GM18861 (cell line): ENCODE measurements at regions not wholly inside any gene's neighbourhood (a gene's known extent, or its start where the extent isn't known, plus 50 kb on each side); places are given as distances from the start of the nearest gene placed in this dataset.
A peak's percentile ranks its signal among the peaks of the same experiment; 100 is the strongest.

ENCODE experiments used
- ATAC-seq: cut with Tn5 transposase; IDR thresholded peaks from one replicate; pipeline ENCODE4 v1.9.1; 2021; ENCODE audit not compliant: unreplicated experiment

DNA sequence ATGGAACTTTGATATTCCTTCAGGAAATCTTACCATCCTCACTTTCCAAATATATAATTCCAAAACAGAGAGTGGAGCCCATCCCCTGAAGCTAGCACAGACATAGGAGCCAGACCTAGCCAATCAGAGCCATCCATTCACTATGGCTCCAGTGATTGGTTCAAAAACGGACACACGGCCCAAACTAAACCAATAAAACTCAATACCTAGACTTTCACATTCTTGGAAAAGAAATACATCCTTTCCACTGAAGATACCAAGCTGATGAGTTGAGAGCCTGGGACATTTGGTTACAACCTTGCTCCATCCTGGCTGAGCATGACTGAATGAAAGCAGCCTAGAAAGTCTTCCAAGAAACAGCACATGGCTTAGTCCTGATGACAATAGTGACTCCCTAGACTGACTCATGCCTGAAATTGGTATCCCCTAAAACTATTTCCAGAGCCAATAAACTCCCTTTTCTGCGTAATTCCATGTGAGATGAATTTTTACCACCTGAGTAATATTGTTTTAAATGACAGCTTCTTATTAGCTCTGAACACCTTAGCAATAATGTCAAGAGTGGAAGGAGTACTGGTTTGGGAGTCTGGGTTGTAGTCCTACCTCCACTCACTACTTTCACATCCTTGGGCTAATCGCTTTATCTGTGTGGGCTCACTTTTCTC lies 189.6 kb upstream of the LNX1 start:
- ATAC-seq, result no peak

DNA sequence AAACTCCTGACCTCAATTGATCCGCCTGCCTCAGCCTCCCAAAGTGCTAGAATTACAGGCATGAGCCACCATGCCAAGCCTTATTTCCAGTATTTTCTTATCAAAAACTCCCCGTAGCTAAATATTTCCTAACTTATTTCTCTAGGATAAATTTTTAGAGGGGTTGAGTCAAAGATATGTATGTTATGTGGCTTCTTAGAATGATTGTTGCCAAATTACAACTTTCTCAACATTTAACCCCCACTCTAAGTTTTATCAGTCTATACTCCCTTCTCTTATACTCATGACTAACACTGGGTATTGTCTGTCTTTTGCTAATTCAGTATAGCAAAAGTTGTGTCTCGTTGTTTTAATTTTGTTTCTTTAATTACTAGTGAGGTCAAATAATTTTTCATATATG lies 187.7 kb upstream of the LNX1 start:
- no peak for ATAC-seq

DNA sequence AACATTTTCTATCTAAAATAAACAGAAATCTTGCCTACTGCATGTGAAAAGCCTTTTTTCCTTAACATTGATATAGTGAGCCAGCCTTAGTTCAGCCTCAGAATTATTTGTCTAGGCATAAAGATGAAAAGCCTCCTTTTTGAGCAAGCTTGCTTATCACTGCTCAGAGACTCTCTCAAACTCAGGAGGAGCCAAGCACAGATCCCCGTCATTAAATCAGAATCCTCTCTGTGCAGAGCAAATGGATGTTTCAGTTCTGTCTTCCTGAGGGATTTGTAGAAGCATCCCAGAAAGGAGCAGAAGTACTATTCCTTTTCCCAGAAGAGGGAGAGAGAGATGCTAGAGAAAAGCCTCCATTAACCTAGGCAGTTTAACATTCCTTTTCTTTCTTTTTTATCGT lies 186.9 kb upstream of the LNX1 start:
- no peak for ATAC-seq

DNA sequence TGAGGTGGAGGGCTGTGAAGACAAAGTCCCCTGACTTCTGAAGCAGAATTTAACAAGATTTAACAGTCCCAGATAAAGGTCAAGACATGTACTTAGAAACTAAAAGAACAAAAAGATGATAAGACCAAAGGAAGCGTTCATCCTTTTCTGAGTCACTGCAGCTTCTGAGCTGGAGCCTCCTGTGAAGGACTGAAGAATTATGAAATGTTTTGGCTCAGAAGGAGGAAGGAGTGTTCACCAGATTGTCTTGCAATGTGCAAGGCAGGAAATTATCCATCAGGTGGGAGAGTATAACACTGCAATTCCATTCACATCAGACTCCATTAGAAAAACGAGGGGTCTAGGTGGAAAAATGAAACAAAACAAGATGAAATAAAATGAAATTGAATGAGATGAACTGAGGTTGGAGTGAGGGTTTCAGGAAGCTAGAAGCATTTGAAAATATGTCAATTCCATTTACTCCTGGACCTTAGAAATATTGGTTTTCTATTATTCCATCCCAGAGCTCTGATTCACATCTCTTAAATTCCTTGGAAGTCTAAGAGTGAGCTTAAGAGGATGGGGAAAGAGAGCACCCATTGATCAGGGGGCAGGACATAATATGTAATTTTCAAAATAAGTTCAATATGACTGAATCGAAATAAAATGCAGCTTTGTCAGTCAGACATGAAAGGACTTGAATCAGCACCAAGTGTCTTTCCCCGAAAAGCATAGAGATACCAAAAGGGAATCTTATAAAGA lies 186.1 kb upstream of the LNX1 start:
- ATAC-seq, result no peak

DNA sequence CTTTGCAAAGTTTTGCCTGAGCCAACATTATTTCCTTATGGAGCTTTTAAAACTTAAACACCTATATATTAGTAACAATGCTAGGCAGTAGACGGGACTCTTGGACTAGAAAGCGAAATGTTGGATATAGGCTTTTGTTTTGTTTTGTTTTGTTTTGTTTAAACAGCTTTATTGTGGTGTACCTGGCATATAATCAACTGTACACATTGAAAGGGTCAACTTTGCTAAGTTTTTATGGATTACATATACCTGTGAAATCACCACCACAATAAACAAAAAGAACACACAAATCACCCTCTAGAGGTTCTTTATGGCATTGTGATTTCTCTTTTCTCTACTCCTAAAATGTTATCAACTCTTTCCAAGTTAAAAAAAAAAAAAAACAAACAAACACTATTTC lies 184.9 kb upstream of the LNX1 start:
- no peak for ATAC-seq

DNA sequence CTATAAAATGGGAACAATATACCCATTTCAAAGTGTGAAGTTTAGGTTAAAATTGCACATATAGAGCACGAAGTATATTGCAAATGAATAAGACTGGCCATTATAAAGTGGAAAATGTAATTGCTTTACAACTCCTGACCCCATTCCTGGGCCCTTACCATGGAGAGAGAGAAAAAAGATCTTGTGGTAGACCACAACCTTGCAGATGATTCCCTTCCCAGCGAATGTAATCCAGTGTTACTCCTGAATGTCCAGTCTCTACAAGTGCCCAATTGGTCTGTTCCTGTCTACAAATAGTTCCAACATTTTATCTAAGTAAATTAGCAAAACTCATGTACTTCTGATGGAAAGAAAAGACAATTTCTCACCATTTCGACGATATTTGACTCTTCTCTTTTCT lies 184.1 kb upstream of the LNX1 start:
- ATAC-seq, result no peak

DNA sequence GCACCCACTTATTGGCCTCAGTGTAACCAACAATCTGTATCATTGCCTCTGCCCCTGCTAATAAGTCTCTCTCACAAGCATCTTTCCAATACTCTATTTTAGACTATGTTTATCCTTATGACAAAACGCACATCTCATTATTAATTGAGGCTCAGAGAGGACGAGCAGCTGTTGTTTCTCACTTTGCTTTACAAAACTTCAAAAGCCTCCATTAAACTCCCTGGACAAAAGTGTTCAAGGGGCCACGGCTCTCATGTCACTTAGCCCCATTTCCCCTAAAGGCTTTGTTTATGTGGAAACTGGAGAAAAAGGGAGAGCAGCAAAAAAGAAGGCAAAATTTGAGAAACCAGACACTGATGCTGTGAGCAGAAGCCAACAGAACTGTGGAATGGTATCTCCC lies 180.0 kb upstream of the LNX1 start:
- ATAC-seq, result no peak

DNA sequence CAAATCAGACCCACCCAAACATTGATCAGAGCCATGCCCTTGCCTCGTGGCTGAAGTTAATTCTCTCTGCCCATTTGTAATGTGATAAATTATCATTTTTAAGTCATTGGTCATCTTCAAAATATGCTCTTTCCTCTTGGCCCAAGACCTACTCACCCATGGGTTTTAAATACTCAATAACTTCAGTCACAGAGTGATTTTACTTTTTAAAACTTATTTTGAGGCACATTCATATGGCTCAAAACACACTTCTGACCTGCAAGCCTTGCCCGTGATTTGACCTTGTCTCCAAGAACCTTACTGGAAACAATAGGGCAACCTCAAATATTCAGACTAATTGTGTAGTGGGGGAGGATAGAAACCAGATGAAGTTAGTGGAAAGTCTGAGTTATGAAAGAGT lies 176.2 kb upstream of the LNX1 start:
- no peak for ATAC-seq

DNA sequence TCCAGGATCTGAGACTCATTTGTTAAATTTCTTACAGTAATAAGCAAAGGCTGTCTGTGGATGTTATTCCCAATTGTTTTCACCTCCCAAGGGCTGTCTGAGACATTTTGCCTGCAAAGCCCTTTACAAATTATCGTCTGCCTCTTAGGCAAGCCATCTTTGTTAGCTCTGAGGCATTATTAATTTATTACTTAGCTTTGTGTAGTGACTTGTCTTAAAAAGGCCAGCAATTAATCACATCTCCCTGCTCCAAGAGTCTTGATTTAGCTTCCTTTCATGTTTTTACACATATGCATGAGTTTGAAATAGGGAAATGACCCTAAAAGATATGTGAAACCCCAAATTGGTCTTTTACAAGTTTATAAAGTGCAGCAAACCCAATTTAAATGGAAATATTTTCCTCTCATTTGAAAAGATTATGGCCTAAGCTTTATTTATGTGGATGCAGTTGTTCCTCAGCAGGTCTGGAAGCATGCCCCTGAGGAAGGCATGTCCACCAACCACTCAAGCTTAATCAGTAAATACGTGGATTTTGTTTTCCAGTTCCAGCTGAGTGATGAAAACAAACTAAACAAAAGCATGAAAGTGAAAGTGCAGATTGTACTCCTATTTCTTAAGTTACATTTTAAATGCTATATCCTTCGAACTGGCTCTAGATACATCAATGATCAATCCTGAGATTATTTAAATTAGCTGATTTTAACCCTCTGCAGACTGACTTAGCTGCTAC lies 173.6 kb upstream of the LNX1 start:
- no peak for ATAC-seq

DNA sequence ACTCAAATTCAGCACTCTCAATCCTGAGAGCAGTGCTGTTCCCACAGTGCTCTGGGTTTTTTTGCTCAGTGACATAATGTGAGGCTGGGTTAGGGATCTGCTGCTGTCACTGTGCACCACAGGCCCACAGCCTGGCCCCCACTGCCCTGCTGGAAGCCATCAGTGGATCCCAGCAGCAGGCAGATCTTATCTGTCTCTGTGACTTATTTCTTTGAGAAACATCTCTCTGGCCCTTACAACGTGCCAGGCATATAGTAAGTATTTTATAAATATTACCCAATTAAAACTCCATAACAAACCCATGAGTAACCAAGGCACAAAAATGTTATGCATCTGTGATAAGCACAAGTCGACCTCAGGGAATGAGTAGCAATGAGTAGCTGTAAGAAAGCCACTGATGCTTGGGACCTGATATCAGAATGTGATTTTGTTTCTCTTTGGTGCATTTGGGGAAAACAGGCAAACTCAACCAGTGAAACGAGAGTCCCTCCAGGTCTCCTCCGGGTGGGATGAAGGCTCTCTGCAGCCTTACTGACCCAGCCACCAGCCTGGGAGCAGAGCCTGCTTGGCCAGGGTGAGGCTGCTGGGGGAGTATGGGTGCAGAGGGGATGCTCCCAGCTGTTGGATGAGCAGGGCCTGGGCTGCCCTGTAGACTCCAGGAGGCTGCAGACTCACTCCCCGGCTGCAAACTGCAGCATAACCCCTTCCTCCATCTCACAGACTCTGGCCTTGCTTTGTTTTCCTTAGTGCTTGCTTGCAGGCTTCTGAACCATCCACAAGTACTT lies 172.7 kb upstream of the LNX1 start:
- no peak for ATAC-seq

DNA sequence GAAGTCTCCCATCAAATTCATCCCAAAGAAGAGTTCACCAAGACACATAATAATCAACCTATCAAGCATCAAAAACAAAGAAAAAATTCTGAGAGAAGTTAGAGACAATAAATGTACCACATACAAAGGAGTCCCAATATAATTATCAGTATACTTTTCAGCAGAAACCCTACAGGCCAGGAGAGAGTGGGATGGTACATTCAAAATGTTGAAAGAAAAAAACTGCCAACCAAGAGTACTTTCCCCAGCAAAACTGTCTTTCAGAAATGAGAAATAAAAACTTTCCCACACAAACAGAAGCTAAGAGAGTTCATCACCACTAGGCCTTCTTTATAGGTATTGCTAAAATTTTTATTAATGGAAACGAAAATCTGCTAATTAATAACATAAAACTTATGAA lies 164.4 kb upstream of the LNX1 start:
- ATAC-seq, result no peak

DNA sequence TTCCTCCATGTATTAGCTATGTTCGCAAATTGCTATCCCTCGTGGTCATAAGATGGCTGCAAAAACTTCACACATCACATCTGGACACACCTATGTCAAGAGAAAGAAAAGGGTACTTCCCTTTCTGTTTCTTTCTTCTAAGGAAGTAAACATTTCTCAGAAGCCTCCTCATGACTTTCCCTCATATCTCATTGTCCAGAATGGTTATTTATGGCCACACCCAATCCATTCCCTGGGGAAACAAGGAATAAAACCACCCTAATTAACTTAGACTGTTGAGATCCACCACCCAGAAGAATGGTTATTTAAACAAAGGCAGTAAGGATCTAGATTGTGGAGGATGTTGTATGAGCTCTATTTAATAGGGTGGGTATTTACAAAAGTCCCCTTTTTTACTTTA lies 160.8 kb upstream of the LNX1 start:
- no peak for ATAC-seq

DNA sequence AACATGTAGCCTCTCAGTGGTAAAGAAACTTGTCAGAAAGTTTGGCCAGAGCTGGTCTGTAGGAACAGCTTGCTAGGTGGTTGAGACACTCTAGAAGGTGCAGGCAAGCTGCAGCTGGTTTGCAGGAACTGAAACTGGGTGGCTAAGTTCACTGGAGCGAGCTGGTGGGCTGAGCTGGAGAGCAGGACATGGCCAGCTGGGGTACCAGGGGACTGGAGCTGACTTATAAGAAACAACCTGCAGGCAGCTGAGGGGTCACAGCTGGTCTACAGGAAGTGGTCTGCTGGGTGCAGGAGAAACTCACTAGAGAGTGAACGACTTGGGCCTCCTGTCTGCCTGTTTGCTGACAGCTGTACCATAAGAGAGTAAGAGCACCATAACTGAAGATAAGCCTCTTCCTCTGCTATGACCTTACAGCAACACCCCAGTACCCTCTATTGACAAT lies 157.1 kb upstream of the LNX1 start:
- peak; percentile 96 for ATAC-seq

DNA sequence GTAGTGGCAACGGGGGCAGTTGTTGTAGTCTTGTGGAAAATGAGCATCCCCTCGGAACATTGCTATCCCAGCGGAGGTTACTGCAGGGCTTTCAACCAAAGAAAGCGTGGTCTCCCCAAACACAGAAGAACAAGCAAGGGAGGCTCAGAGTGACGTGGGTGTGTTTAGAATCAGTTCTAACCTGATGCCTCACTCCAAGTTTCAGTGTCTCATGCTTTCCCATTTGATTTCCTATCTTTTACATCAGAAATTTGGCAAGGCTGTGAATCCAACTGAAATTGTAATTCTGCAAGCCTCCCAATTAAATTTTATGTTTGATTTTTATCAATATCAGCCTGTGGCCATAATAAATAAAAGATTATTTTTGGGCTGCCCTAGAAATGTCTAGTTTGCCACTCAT lies 156.1 kb upstream of the LNX1 start:
- ATAC-seq, result no peak

DNA sequence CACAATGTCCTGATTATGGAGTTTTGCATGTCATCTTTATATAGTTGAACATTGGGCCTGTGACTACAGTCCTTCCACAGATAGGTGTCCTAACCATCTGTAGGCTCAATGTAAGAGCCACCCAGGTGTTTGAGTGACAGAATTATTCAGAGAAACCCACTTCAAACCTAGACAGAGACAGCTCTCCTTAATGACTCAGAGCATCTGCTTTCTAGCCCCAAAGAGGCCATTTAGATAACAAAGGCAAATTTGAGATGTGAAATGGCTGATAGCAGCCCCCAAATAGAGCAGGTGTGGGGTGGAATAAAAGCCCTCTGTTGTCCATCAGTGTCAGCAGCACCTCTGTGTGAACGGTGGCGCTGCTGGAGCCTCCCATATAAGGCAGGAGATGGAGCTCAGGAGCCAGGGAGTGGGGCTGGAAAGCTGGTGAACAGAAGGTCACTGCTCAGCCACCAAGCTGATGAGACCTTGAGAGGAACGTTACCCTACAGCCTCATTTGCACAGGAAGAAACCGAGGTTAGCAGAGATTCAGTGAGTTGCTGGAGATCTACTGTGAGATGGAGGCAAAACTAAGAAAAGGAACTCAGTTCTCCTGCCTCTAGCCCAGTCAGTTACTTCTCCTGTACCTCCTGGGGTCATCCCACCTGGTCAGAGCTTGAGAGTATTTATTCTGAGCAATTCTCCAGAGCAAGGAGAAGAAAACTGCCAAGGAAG lies 153.3 kb upstream of the LNX1 start:
- ATAC-seq, result no peak

DNA sequence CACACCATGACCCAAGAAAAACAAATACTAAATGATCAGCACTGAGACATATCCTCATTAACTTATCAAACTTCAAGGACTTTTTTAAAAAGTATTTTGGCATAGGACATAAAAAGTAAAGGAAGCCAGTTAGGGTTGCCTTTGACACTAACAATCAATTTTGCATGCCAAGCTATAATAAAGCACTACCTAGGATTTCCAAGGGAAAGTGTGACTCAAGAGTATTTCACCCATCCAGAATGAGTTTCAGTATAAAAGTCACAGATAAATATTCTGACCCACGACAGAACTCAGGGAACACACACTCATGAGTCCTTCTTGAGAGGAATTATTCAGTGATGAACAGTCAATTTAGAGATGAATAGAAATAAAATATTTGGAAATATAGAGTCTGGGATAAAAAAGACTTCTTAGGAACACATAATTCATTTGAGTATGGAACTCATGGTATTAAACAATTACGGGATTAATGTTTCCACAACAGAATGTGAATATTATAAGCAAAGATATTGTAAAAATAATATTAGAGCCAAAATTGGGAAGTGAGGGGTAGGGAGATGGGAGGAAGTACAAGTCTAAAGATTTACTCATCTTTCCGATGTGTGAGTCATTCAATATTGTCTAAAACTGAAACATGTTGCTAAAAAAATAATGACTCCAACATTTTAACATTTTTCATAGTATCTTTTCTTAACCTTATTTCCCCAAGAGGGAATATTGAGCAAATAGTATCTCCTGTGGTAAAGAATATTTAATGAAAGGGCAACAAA lies 143.5 kb upstream of the LNX1 start:
- ATAC-seq, result no peak

DNA sequence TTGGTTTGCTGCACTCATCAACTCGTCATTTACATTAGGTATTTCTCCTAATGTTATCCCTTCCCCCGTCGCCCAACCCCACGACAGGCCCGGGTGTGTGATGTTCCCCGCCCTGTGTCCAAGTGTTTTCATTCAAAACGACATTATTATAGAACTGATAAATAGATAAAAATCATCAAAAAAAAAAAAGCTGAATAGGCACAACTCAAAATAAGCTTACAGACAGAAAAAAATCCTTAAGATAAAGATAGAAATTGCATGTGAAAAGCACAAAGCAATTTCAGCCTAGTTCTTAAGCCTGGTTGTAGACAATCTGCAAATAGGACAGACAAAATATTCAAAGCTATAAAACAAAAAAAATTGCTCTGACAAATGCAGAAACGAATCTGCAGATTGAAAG lies 142.9 kb upstream of the LNX1 start:
- ATAC-seq, result no peak

DNA sequence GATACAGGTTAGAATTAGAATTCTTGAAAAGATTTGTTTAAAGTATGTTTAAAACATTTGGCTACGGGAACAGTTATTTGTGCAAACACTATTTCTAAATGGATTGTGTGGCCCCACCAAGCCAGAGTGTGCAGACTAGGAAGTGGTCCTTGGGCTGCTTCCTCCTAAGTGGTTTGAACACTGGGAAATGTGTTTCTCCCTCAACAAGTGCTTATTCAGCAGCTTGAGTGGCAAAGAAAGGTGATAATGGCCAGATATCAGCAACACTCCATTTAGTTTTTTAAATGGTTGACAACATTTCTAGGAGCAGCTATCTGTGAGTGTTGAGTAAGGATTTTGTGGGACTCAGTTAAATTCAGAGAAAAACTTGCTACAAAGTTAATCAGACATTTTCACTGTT lies 141.4 kb upstream of the LNX1 start:
- ATAC-seq, result no peak

DNA sequence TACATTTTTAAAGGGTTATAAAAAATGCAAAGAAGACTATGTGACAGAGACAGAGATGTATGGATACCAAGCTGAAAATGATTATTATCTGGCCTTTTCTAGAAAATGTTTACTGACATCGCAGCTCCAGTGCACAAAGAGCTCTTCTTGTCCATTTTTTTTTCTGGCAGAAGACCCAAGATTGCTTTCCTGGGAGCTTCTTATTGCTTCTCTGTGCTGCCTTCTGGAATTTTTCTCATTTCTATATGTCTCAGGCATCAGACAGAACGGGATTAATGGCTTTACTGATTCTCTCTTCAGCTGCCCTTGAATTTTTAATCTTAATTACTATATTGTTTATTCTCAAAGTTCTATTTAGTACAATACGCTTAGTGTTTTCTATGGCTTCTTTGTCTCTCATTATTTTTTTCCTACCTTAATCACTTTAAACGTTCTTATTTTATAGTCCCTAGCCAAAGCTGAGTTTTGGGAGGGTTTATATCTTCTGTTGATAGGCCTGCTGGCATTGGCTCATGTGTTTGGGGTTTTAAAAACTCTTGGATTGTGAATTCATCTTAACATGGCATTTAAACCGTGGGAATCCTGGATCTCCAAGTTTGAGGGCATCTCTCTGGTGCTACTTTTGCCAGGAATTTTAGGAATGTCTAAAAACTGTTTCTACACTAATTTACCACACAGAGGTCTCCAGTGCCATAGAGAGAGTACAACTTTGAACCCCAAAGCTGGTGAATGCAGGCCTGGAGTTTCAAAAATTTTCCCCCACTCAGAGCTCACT lies 138.9 kb upstream of the LNX1 start:
- ATAC-seq, result no peak
